H9 (cell line): ENCODE measurements at regions not wholly inside any gene's neighbourhood (a gene's known extent, or its start where the extent isn't known, plus 50 kb on each side); places are given as distances from the start of the nearest gene placed in this dataset.

Source experiments
- DNase-seq: peaks from one replicate; pipeline ENCODE4 v3.0.0-alpha.2; 2017
- H2AFZ ChIP-seq: one replicate; pipeline ENCODE4 v1.6.1; 2013; ENCODE audit warnings: mild to moderate bottlenecking, low read length, control low read depth, moderate library complexity
- H2AK5ac ChIP-seq: 2 replicates; pipeline ENCODE4 v1.6.1; 2013; ENCODE audit warnings: low read length, control low read depth, mixed read lengths; ENCODE audit not compliant: insufficient read length
- H2BK120ac ChIP-seq: one replicate; pipeline ENCODE4 v1.6.1; 2013; ENCODE audit warnings: low read depth, mild to moderate bottlenecking, low read length, control low read depth, inconsistent platforms; ENCODE audit not compliant: poor library complexity, severe bottlenecking
- H2BK12ac ChIP-seq: 2 replicates; pipeline ENCODE4 v1.6.1; 2013; ENCODE audit warnings: low read length, control low read depth, mixed read lengths, low read depth; ENCODE audit not compliant: insufficient read length
- H2BK15ac ChIP-seq: 2 replicates; pipeline ENCODE4 v1.6.1; 2013; ENCODE audit warnings: low read depth, low read length, control low read depth
- H2BK20ac ChIP-seq: one replicate; pipeline ENCODE4 v1.6.1; 2013; ENCODE audit warnings: low read depth, mild to moderate bottlenecking, low read length, control low read depth, inconsistent platforms; ENCODE audit not compliant: poor library complexity, severe bottlenecking
- H2BK5ac ChIP-seq: 2 replicates; pipeline ENCODE4 v1.6.1; 2013; ENCODE audit warnings: low read length, control low read depth, mixed read lengths; ENCODE audit not compliant: insufficient read length
- H3K14ac ChIP-seq: 2 replicates; pipeline ENCODE4 v1.6.1; 2013; ENCODE audit warnings: low read length, control low read depth; ENCODE audit not compliant: insufficient read depth
- H3K18ac ChIP-seq: 2 replicates; pipeline ENCODE4 v1.6.1; 2013; ENCODE audit warnings: low read depth, mild to moderate bottlenecking, mixed read lengths, low read length, control low read depth; ENCODE audit not compliant: insufficient read length
- H3K23ac ChIP-seq: 2 replicates; pipeline ENCODE4 v1.6.1; 2013; ENCODE audit warnings: low read length, control low read depth, mixed read lengths, low read depth; ENCODE audit not compliant: insufficient read length
- H3K23me2 ChIP-seq: 2 replicates; pipeline ENCODE4 v1.6.1; 2013; ENCODE audit warnings: low read depth, mild to moderate bottlenecking, mixed read lengths, low read length, control low read depth; ENCODE audit not compliant: insufficient read length, poor library complexity, severe bottlenecking
- H3K27ac ChIP-seq: 2 replicates; pipeline ENCODE4 v1.5.1; 2013; ENCODE audit warnings: low read length, control low read depth, mixed read lengths, low read depth; ENCODE audit not compliant: insufficient read length
- H3K27me3 ChIP-seq: 2 replicates; pipeline ENCODE4 v1.6.1; 2013; ENCODE audit warnings: low read length, control low read depth, inconsistent platforms; ENCODE audit not compliant: insufficient read depth
- H3K4ac ChIP-seq: 2 replicates; pipeline ENCODE4 v1.6.1; 2013; ENCODE audit warnings: low read depth, mild to moderate bottlenecking, control low read depth, inconsistent platforms, low read length, moderate library complexity
- H3K4me1 ChIP-seq: 2 replicates; pipeline ENCODE4 v1.6.1; 2013; ENCODE audit warnings: low read length, control low read depth, inconsistent platforms; ENCODE audit not compliant: insufficient read depth
- H3K4me2 ChIP-seq: 2 replicates; pipeline ENCODE4 v1.6.1; 2013; ENCODE audit warnings: low read length, control low read depth, mixed read lengths; ENCODE audit not compliant: insufficient read length, insufficient read depth
- H3K56ac ChIP-seq: 2 replicates; pipeline ENCODE4 v1.6.1; 2013; ENCODE audit warnings: low read depth, mild to moderate bottlenecking, mixed read lengths, low read length, control low read depth; ENCODE audit not compliant: insufficient read length
- H3K79me1 ChIP-seq: 2 replicates; pipeline ENCODE4 v1.6.1; 2013; ENCODE audit warnings: low read depth, mild to moderate bottlenecking, moderate library complexity, low read length, control low read depth, inconsistent platforms; ENCODE audit not compliant: insufficient read depth, poor library complexity, severe bottlenecking
- H3K79me2 ChIP-seq: 2 replicates; pipeline ENCODE4 v1.6.1; 2013; ENCODE audit warnings: low read length, control low read depth, inconsistent platforms; ENCODE audit not compliant: insufficient read depth
- H3K9ac ChIP-seq: 2 replicates; pipeline ENCODE4 v1.6.1; 2013; ENCODE audit warnings: low read length, control low read depth, mixed read lengths; ENCODE audit not compliant: insufficient read length; ENCODE audit errors: extremely low read depth
- H3K9me3 ChIP-seq: one replicate; pipeline ENCODE4 v1.6.1; 2013; ENCODE audit warnings: low read depth, low read length, inconsistent platforms; ENCODE audit not compliant: control insufficient read depth
- H3T11ph ChIP-seq: one replicate; pipeline ENCODE4 v1.6.1; 2013; ENCODE audit warnings: mild to moderate bottlenecking, low read length, control low read depth, inconsistent platforms
- H4K20me1 ChIP-seq: one replicate; pipeline ENCODE4 v1.6.1; 2013; ENCODE audit not compliant: control insufficient read depth, insufficient read length, insufficient read depth
- H4K5ac ChIP-seq: 2 replicates; pipeline ENCODE4 v1.6.1; 2013; ENCODE audit warnings: low read depth, mild to moderate bottlenecking, mixed read lengths, low read length, control low read depth; ENCODE audit not compliant: insufficient read length
- H4K8ac ChIP-seq: replicated peaks from 2 replicates; pipeline ENCODE4 v1.6.1; 2013; ENCODE audit warnings: low read length, control low read depth, mixed read lengths, low read depth; ENCODE audit not compliant: insufficient read length
- H4K91ac ChIP-seq: 2 replicates; pipeline ENCODE4 v1.6.1; 2013; ENCODE audit warnings: low read depth, mild to moderate bottlenecking, moderate library complexity, mixed read lengths, low read length, control low read depth; ENCODE audit not compliant: insufficient read length
- H3K27ac Mint-ChIP-seq, 3 experiments: 2 replicates in 2 of 3; 3 replicates in 1 of 3; pipeline ENCODE4 v1.8.0; 2020 to 2021; ENCODE audit warnings: mixed read lengths in 3 of 3, mild to moderate bottlenecking in 1 of 3, moderate library complexity in 1 of 3
- H3K27me3 Mint-ChIP-seq: 2 replicates; pipeline ENCODE4 v1.8.0; 2021; ENCODE audit warnings: low read depth, mild to moderate bottlenecking, moderate library complexity, mixed read lengths
- H3K36me3 Mint-ChIP-seq, 3 experiments: 2 replicates in 2 of 3; 3 replicates in 1 of 3; pipeline ENCODE4 v1.8.0; 2020 to 2021; ENCODE audit warnings: low read depth in 3 of 3, mixed read lengths in 3 of 3; ENCODE audit not compliant: insufficient read depth in 1 of 3
- H3K4me1 Mint-ChIP-seq, 2 experiments: 2 replicates each; pipeline ENCODE4 v1.8.0; 2020; ENCODE audit warnings: mixed read lengths in 2 of 2
- H3K4me3 Mint-ChIP-seq, 2 experiments: 2 replicates in 1 of 2; 3 replicates in 1 of 2; pipeline ENCODE4 v1.8.0; 2020 to 2021; ENCODE audit warnings: mild to moderate bottlenecking in 2 of 2, mixed read lengths in 2 of 2, moderate library complexity in 1 of 2
- H3K9me3 Mint-ChIP-seq, 2 experiments: 2 replicates in 1 of 2; 3 replicates in 1 of 2; pipeline ENCODE4 v1.8.0; 2020; ENCODE audit warnings: mild to moderate bottlenecking in 2 of 2, mixed read lengths in 2 of 2, moderate library complexity in 1 of 2
- WGBS: extraction: QIAGEN DNeasy Blood & Tissue Kit; methylation state at CpG from one replicate; pipeline ENCODE4 v1.1.7; 2013; ENCODE audit warnings: missing lambda C conversion rate, low lambda C conversion rate, mixed read lengths; ENCODE audit not compliant: insufficient read length; ENCODE audit errors: extremely low coverage; 5-methylcytosine and 5-hydroxymethylcytosine counted together
- TF ChIP-seq, protein P1 (sequence below): fragments of 200-600 bp; sonication (generic); conservative IDR thresholded peaks from 3 replicates; pipeline ENCODE4 v1.8.0; 2021; ENCODE audit warnings: antibody characterized with exemption, mild to moderate bottlenecking

DNA sequence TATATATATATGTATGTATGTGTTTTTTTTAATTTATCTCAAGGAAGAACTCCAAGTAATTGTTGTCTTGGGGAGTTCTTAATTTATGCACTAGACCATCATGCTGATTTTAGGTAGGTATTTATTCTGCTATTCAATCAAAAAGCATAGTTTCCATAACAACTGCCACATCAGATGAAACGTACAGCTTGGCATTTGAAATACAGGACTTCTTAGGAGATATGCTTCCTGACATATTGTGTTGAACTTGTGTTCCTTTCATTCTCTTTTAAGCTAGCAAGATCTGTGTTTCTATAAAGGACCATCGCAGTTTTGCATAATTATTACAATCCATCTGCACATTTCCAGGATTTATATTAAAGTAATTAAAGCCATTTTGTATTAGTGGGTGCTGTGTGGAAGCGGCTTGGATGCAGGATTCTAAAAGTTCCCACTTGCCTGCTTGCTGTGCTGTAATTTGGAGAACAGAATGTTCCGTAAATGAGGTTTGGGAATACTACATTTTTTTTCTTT is 343.5 kb upstream of the FANCL start:
- Histone ChIP-seq H2BK5ac (no peak overlapping the region), H3K18ac (no peak overlapping the region), H3K56ac (no peak overlapping the region), H4K5ac (no peak overlapping the region), H3K9ac (no peak overlapping the region), H2BK15ac (no peak overlapping the region), H4K20me1 (no peaks in the 10 kb centered on the region), H2AFZ (no peak overlapping the region), H3K79me2 (no peaks in the 10 kb centered on the region), H3T11ph (no peak overlapping the region), H2BK20ac (no peak overlapping the region), H3K14ac (no peak overlapping the region), H2BK120ac (no peak overlapping the region), H3K79me1 (no peaks in the 10 kb centered on the region), H2BK12ac (no peak overlapping the region), H3K27ac (no peak overlapping the region), H3K4me2 (no peak overlapping the region), H4K91ac (no peak overlapping the region), H2AK5ac (no peak overlapping the region), H3K23ac (no peak overlapping the region), H3K4me1 (no peaks in the 10 kb centered on the region), H3K9me3 (no peaks in the 10 kb centered on the region), H4K8ac (no peak overlapping the region), H3K4ac (no peak overlapping the region), H3K23me2 (no peaks in the 10 kb centered on the region), H3K27me3 (no peaks in the 10 kb centered on the region)
- Mint-ChIP-seq H3K27me3 (no peaks in the 10 kb centered on the region), H3K4me3 (no peak overlapping the region), H3K9me3 (peaks cover 0 to 3% of the 10 kb centered on the region in 2 experiments; a peak in 1 of 5 replicates), H3K36me3 (no peaks in the 10 kb centered on the region; a peak in 1 of 7 replicates), H3K4me1 (peaks cover 7 to 15% of the 10 kb centered on the region in 2 experiments; a peak in 3 of 4 replicates), H3K27ac (no peak overlapping the region)
- DNase-seq: no peak
- no CpG with 5 or more reads among the region's 4 CpGs for WGBS
- TF ChIP-seq, protein P1, sequence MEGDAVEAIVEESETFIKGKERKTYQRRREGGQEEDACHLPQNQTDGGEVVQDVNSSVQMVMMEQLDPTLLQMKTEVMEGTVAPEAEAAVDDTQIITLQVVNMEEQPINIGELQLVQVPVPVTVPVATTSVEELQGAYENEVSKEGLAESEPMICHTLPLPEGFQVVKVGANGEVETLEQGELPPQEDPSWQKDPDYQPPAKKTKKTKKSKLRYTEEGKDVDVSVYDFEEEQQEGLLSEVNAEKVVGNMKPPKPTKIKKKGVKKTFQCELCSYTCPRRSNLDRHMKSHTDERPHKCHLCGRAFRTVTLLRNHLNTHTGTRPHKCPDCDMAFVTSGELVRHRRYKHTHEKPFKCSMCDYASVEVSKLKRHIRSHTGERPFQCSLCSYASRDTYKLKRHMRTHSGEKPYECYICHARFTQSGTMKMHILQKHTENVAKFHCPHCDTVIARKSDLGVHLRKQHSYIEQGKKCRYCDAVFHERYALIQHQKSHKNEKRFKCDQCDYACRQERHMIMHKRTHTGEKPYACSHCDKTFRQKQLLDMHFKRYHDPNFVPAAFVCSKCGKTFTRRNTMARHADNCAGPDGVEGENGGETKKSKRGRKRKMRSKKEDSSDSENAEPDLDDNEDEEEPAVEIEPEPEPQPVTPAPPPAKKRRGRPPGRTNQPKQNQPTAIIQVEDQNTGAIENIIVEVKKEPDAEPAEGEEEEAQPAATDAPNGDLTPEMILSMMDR: no peak
